Retinal pigment epithelial cell (primary cell): ENCODE measurements at regions not wholly inside any gene's neighbourhood (a gene's known extent, or its start where the extent isn't known, plus 50 kb on each side); places are given as distances from the start of the nearest gene placed in this dataset.

Source experiments
- DNase-seq: peaks from one replicate; pipeline ENCODE4 v3.0.0-alpha.2; 2010; ENCODE audit warnings: low read depth
- H3K4me3 ChIP-seq: 2 replicates; pipeline ENCODE4 v1.5.1; 2011; ENCODE audit warnings: mild to moderate bottlenecking, low read length, control low read depth, moderate library complexity
- TF ChIP-seq, protein P1 (sequence below): conservative IDR thresholded peaks from 2 replicates; pipeline ENCODE4 v1.5.1; 2011; ENCODE audit warnings: low read depth, low read length, control low read depth, inconsistent platforms

DNA sequence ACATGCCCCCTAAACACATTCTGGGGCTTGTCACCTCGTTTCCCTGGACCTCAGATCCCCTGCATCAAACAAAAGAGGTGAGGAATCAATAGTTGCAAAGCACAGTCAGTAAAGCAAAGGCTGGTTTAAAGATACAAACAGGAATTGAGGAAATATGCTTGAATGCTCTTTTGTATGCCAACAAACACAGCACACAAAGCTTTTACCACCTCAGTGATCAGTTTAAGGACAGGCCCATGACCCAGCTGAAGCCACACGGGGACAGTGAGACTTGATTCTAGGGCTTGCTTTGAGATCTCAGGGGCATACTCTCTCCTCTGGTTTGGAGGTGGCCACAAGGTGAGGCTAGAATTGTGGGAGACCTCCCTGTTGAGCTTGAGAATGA is 182.9 kb upstream of the CST7 start:
- DNase-seq = no peak
- H3K4me3 ChIP-seq = no peak overlapping the region
- TF ChIP-seq, protein P1, sequence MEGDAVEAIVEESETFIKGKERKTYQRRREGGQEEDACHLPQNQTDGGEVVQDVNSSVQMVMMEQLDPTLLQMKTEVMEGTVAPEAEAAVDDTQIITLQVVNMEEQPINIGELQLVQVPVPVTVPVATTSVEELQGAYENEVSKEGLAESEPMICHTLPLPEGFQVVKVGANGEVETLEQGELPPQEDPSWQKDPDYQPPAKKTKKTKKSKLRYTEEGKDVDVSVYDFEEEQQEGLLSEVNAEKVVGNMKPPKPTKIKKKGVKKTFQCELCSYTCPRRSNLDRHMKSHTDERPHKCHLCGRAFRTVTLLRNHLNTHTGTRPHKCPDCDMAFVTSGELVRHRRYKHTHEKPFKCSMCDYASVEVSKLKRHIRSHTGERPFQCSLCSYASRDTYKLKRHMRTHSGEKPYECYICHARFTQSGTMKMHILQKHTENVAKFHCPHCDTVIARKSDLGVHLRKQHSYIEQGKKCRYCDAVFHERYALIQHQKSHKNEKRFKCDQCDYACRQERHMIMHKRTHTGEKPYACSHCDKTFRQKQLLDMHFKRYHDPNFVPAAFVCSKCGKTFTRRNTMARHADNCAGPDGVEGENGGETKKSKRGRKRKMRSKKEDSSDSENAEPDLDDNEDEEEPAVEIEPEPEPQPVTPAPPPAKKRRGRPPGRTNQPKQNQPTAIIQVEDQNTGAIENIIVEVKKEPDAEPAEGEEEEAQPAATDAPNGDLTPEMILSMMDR = no peak

DNA sequence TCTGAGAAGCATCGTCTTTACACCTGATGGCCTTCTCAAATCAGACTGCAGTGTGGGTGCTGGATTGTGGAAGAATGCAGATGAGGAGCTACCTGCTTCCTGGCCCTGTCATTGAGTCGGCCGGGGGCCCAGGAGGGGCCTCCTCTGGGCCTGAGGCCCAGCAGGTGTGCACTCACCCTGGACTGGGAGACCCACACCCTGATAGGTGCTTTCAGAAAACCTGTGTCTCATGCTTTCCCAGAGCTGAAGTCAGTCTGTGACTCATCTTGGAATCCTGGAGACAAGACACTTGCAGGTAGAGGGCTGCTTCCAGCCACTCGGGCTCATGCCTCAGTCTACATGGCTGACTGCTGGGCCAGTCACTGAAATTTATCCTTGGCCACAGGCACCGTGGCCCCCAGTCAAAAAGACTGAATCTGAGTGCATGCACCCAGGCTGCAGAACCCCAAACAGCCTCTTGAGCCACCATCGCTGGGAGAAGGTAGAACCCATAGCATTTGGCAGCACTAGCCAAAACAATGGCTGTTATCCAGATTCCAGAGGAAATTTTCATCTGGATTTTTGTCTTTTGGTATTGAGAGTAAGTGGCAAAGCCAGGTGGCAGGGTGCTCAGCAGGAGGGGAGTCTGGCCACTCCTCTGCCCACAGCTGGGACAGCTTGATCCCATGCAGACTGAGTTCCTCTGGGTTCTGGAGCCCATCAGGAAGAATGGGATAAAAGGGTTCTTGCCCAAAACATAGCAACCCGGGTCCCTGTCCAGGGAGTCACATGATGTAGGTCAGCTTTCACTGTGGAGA is 182.0 kb upstream of the CST7 start:
- TF ChIP-seq, protein P1 = no peak
- DNase-seq = no peak
- H3K4me3 ChIP-seq = no peak overlapping the region

DNA sequence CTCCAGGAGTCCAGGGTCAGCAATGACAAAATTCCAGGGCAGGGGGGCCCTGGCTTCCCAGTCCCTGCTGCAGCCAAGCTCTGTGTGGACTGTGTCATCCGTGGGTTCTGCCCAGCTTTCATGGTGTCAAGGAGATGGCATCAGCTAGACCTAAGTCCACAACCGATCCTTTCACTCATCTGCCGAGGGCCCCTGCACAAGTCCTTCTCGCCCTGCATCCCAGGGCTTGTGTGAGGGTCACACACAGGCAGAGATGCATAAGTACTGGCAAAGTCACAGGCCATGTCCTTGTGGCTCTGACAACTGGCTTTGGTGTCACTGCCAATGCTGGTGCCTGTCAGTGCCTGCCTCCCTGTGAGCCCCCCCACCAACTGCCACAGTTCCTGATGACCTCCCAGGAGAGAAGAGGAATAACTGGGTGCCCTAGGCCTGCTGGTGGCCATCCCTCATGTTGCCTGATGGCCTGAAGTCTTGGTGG is 181.4 kb upstream of the CST7 start:
- DNase-seq = no peak
- H3K4me3 ChIP-seq = no peak overlapping the region
- TF ChIP-seq, protein P1 = no peak

DNA sequence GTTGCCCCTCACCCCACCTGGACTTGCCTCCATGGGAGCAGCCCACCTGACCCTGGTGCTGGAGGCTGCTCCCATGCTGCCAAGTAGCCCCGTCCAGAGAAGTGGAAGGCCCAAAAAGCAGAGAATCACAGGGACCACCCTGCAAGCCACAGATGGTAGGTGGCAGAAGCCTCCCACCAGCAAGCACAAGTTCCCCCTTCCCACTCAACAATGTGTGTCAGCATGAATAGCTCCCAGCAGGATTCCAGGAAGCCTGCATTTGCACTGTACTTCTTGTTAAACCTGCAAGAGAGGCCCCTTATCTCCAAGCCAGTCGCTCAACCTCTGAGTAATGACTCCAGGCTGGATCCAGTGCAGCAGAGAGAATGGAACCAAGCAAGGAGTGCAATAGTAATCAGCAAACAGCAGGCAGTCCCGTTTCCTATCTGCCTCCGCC is 180.8 kb upstream of the CST7 start:
- TF ChIP-seq, protein P1 = no peak
- H3K4me3 ChIP-seq = no peak overlapping the region
- no peak for DNase-seq

DNA sequence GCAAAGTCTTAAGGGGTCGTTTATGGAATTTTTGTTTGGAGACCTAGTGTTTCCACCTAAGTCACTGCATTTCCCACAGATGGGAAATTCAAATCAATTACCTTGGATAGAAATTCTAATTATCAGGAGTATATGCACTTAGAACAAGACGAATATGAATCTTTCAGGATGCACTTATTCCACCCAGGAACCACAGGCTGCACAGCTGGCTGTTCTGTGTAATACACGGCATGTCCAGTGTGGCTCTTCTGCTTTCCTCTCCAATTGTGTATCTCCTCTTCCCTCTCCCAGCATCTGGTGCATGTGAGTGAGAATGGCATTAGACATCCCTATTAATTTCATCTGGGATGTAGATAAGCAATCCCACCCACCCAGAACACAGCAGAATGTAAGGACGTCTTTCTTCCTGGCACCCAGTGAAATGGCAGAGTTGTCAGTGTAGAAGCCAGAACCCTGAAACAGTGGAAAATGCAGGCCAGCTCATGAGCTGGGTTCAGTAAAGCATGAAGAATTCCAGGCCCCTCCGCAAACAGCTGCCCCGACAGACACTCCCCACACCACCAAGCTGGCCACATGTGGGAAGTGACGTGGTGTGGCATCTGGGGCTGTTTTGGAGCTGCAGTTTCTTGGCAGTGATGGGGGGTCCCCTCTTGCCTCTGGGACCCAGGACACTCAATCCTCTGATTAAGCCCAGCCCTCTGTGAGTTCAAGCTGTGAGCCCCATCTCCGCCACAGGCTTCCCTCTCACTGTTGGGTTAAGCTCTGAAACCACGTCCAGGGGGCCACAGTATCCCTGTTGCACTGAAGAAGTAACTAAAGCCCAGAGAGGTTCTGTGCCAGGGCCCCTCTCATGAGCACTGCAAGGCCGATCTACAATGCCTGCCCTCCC is 180.1 kb upstream of the CST7 start:
- TF ChIP-seq, protein P1 = no peak
- DNase-seq = no peak
- no peak overlapping the region for H3K4me3 ChIP-seq

DNA sequence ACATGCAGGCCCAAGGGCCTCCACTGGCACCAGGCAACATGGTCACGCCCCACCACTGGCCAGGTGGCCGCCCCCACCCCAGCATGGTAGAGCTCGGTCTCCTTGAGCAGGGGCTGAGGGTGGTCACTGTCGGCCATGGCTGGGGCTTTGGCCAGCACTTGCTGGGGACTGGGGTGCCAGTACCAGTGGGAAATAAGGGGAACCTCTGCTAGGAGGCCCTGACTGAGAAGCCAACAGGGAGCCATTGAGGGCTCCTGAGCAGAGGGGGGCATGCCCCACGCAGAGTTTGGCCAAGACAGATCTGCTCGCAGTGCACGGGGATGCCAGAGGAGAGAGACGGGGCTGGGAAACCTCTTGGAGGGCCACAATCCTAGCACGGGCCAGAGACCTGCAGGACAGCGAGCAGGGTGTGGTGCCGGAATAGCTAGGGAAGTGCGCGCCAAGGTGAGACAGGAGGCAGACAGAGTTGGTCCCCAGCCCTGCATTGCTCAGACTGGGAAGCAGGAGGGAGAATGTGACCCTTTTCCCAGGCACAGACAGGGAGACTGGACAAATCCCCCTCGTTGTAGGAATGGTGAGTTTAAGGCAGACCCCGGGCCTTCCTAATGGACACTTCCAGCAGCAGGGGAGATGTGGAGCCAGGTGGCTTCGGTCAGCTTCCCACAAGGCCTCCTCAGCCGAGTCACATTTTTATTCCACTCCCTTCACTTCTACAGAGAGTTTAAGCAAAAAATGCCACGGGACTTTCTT is 179.0 kb upstream of the CST7 start:
- H3K4me3 ChIP-seq = no peak overlapping the region
- TF ChIP-seq, protein P1 = no peak
- DNase-seq = no peak
